IMR-90 (cell line): ENCODE measurements at regions not wholly inside any gene's neighbourhood (a gene's known extent, or its start where the extent isn't known, plus 50 kb on each side); places are given as distances from the start of the nearest gene placed in this dataset.
A peak's percentile ranks its signal among the peaks of the same experiment; 100 is the strongest.

Experiments
- ATAC-seq: fragments of 200-7000 bp; cut with Tn5 transposase; 2 replicates; pipeline ENCODE4 v1.9.1; 2020; ENCODE audit warnings: low read depth, mild to moderate bottlenecking, moderate library complexity
- BruUV-seq: library from RNA; stranded (reverse); fragments of 400-500 nt; replicated peaks from 2 replicates; lab custom pipeline; 2021; lab: Mats Ljungman, UMichigan
- CTCF ChIA-PET: fragments of 300-600 bp; formaldehyde crosslinking; extraction: SDS; loops from one replicate; lab custom pipeline; 2021; ENCODE audit warnings: antibody characterized with exemption; lab: Yijun Ruan, JAX
- POLR2A ChIA-PET: fragments of 300-600 bp; sonication (Branson Sonifier 250); formaldehyde crosslinking; loops from one replicate; lab custom pipeline; 2022; ENCODE audit warnings: antibody characterized with exemption; ENCODE audit not compliant: unreplicated experiment; lab: Charles Lee
- DNase-seq: peaks from one replicate; pipeline ENCODE4 v3.0.0; 2013
- H2AFZ ChIP-seq: replicated peaks from 2 replicates; pipeline ENCODE3; 2013; ENCODE audit warnings: low read length, mild to moderate bottlenecking; ENCODE audit not compliant: poor library complexity
- H2AK5ac ChIP-seq: 2 replicates; pipeline ENCODE4 v1.6.1; 2013; ENCODE audit warnings: low read depth, low read length, inconsistent platforms
- H2AK9ac ChIP-seq: replicated peaks from 2 replicates; pipeline ENCODE3; 2013; ENCODE audit warnings: mild to moderate bottlenecking, low read depth, low read length, moderate library complexity; ENCODE audit not compliant: poor library complexity
- H2BK120ac ChIP-seq: 2 replicates; pipeline ENCODE4 v1.6.1; 2013; ENCODE audit warnings: low read depth, low read length, inconsistent platforms
- H2BK15ac ChIP-seq: 3 replicates; pipeline ENCODE4 v1.6.1; 2013; ENCODE audit warnings: low read depth, low read length, inconsistent platforms
- H2BK20ac ChIP-seq: 2 replicates; pipeline ENCODE4 v1.6.1; 2013; ENCODE audit warnings: low read depth, mild to moderate bottlenecking, inconsistent platforms, low read length, moderate library complexity
- H2BK5ac ChIP-seq: 2 replicates; pipeline ENCODE4 v1.6.1; 2013; ENCODE audit warnings: mild to moderate bottlenecking, low read depth, low read length, inconsistent platforms; ENCODE audit not compliant: poor library complexity, severe bottlenecking
- H3K14ac ChIP-seq: replicated peaks from 2 replicates; pipeline ENCODE4 v1.6.1; 2013; ENCODE audit warnings: low read depth, low read length, inconsistent platforms
- H3K18ac ChIP-seq: 2 replicates; pipeline ENCODE4 v1.6.1; 2013; ENCODE audit warnings: low read depth, low read length, control low read depth
- H3K23ac ChIP-seq: 2 replicates; pipeline ENCODE4 v1.6.1; 2013; ENCODE audit warnings: low read depth, low read length, inconsistent platforms
- H3K27ac ChIP-seq: 2 replicates; pipeline ENCODE4 v1.5.1; 2013; ENCODE audit warnings: mild to moderate bottlenecking, control low read depth, low read length; ENCODE audit not compliant: insufficient read depth
- H3K27me3 ChIP-seq: 2 replicates; pipeline ENCODE4 v1.6.1; 2013; ENCODE audit warnings: low read length; ENCODE audit not compliant: control insufficient read depth, insufficient read depth
- H3K36me3 ChIP-seq: 2 replicates; pipeline ENCODE4 v1.6.1; 2013; ENCODE audit warnings: low read length, mixed read lengths; ENCODE audit not compliant: control insufficient read depth, insufficient read depth
- H3K4ac ChIP-seq: 2 replicates; pipeline ENCODE4 v1.6.1; 2013; ENCODE audit warnings: low read depth, low read length, inconsistent platforms
- H3K4me1 ChIP-seq: 2 replicates; pipeline ENCODE4 v1.6.1; 2013; ENCODE audit warnings: low read length, mixed read lengths; ENCODE audit not compliant: control insufficient read depth, insufficient read depth
- H3K4me2 ChIP-seq: 2 replicates; pipeline ENCODE4 v1.6.1; 2013; ENCODE audit warnings: low read depth, mild to moderate bottlenecking, control low read depth, low read length, moderate library complexity
- H3K4me3 ChIP-seq: 2 replicates; pipeline ENCODE4 v1.5.1; 2013; ENCODE audit warnings: low read depth, mild to moderate bottlenecking, control low read depth, low read length, moderate library complexity; ENCODE audit not compliant: insufficient read depth
- H3K56ac ChIP-seq: 2 replicates; pipeline ENCODE4 v1.6.1; 2013; ENCODE audit warnings: low read length, inconsistent platforms; ENCODE audit not compliant: insufficient read depth; ENCODE audit errors: extremely low read depth
- H3K79me1 ChIP-seq, 2 experiments: 2 replicates each; pipeline ENCODE4 v1.6.1; 2013; ENCODE audit warnings: low read length in 2 of 2, inconsistent platforms in 1 of 2, low read depth in 1 of 2
- H3K9ac ChIP-seq: 2 replicates; pipeline ENCODE4 v1.6.1; 2013; ENCODE audit warnings: low read depth, low read length, control low read depth
- H3K9me1 ChIP-seq: 2 replicates; pipeline ENCODE4 v1.6.1; 2013; ENCODE audit warnings: low read length, inconsistent platforms; ENCODE audit not compliant: insufficient read depth
- H3K9me3 ChIP-seq: 2 replicates; pipeline ENCODE4 v1.6.1; 2013; ENCODE audit warnings: low read length; ENCODE audit not compliant: control insufficient read depth, insufficient read depth
- H4K20me1 ChIP-seq: 2 replicates; pipeline ENCODE4 v1.6.1; 2013; ENCODE audit warnings: low read length, inconsistent platforms; ENCODE audit not compliant: insufficient read depth
- H4K5ac ChIP-seq: 2 replicates; pipeline ENCODE4 v1.6.1; 2013; ENCODE audit warnings: mild to moderate bottlenecking, low read depth, low read length, control low read depth
- H4K8ac ChIP-seq, 2 experiments: 2 replicates each; pipeline ENCODE4 v1.6.1; 2013; ENCODE audit warnings: low read depth in 2 of 2, low read length in 2 of 2, control low read depth in 1 of 2, inconsistent platforms in 1 of 2
- H4K91ac ChIP-seq: 2 replicates; pipeline ENCODE4 v1.6.1; 2013; ENCODE audit warnings: low read depth, low read length, inconsistent platforms; ENCODE audit not compliant: insufficient read depth
- BHLHE40 ChIP-seq: fragments of 150-350 bp; IDR thresholded peaks from 2 replicates; pipeline ENCODE4 v1.6.1; 2016; ENCODE audit warnings: mild to moderate bottlenecking, low read depth, low read length
- CHD1 ChIP-seq: IDR thresholded peaks from 2 replicates; pipeline ENCODE4 v1.6.1; 2012; ENCODE audit warnings: low read depth, low read length, improper control_type of control experiment
- CTCF ChIP-seq: conservative IDR thresholded peaks from 2 replicates; pipeline ENCODE4 v1.5.1; 2012; ENCODE audit warnings: mild to moderate bottlenecking, low read depth, low read length, improper control_type of control experiment
- ELK1 ChIP-seq: fragments of 150-350 bp; IDR thresholded peaks from 2 replicates; pipeline ENCODE4 v1.6.1; 2016; ENCODE audit warnings: low read depth, mild to moderate bottlenecking, low read length, moderate library complexity, borderline replicate concordance
- MAZ ChIP-seq: IDR thresholded peaks from 2 replicates; pipeline ENCODE4 v1.6.1; 2012; ENCODE audit warnings: low read depth, mild to moderate bottlenecking, low read length, improper control_type of control experiment, moderate library complexity, borderline replicate concordance
- MXI1 ChIP-seq: IDR thresholded peaks from 2 replicates; pipeline ENCODE4 v1.6.1; 2012; ENCODE audit warnings: low read depth, mild to moderate bottlenecking, low read length, moderate library complexity, borderline replicate concordance
- NFE2L2 ChIP-seq: fragments of 150-350 bp; IDR thresholded peaks from 2 replicates; pipeline ENCODE4 v1.6.1; 2016; ENCODE audit warnings: low read depth, mild to moderate bottlenecking, low read length
- POLR2A ChIP-seq: IDR thresholded peaks from 2 replicates; pipeline ENCODE4 v1.6.1; 2012; ENCODE audit warnings: mild to moderate bottlenecking, low read depth, low read length
- RAD21 ChIP-seq: IDR thresholded peaks from 2 replicates; pipeline ENCODE4 v1.6.1; 2012; ENCODE audit warnings: low read length, improper control_type of control experiment
- RFX5 ChIP-seq: IDR thresholded peaks from 2 replicates; pipeline ENCODE4 v1.8.0; 2012; ENCODE audit warnings: low read depth, mild to moderate bottlenecking, low read length, moderate library complexity
- SMC3 ChIP-seq: fragments of 150-350 bp; IDR thresholded peaks from 2 replicates; pipeline ENCODE4 v1.6.1; 2016; ENCODE audit warnings: low read depth, mild to moderate bottlenecking, antibody characterized with exemption, low read length, moderate library complexity
- WGBS, 2 experiments: methylation state at CpG; one replicate each; pipeline versions ENCODE4 v1.1.5 to v1.1.7; 2013; ENCODE audit warnings: missing lambda C conversion rate in 2 of 2; ENCODE audit not compliant: insufficient read length in 1 of 2; ENCODE audit errors: extremely low coverage in 2 of 2; 5-methylcytosine and 5-hydroxymethylcytosine counted together
- dilution Hi-C: fragments of 300-500 bp; cut with HindIII; formaldehyde crosslinking; loops from one replicate; pipeline ENCODE4 v1.14.3; 2018; ENCODE audit warnings: low sequenced_read_pairs; ENCODE audit not compliant: unreplicated experiment
- in situ Hi-C: fragments of 300-500 bp; cut with MboI; formaldehyde crosslinking; loops from 3 replicates; pipeline ENCODE4 v1.14.3; 2019; ENCODE audit warnings: low sequenced_read_pairs, inconsistent platforms, mixed read lengths
- intact Hi-C: fragments of 100-400 bp; cut with micrococcal nuclease; formaldehyde crosslinking; loops from 2 replicates; pipeline ENCODE4 v1.10.0; 2022

GRCh38 chr21:35328856-35329455 lies 279.9 kb upstream of the RUNX1 start:
- H4K91ac ChIP-seq = no peak overlapping the region
- in situ Hi-C loops (no loop called here), dilution Hi-C loops (no loop called here), intact Hi-C loops (no loop called here)
- H3K9me3 ChIP-seq = no peaks in the 10 kb centered on the region
- no peak overlapping the region for H3K56ac ChIP-seq
- no peak overlapping the region for H3K18ac ChIP-seq
- H3K4ac ChIP-seq = no peak overlapping the region
- BruUV-seq = no TSS peak
- no peak overlapping the region for H3K9ac ChIP-seq
- H4K5ac ChIP-seq = no peak overlapping the region
- DNase-seq (no peak), ATAC-seq (no peak)
- ChIA-PET CTCF (interaction anchor here (1.0 kb wide), 1 partner anchor 23 kb away, joined by 3 read pairs; no protein-coding TSS in a partner anchor), POLR2A (no interaction called here)
- no peaks in the 10 kb centered on the region for H3K36me3 ChIP-seq
- H2BK5ac ChIP-seq = no peak overlapping the region
- H4K20me1 ChIP-seq = no peaks in the 10 kb centered on the region
- H3K79me1 ChIP-seq = no peaks in the 10 kb centered on the region
- H3K4me1 ChIP-seq = peaks cover 8% of the 10 kb centered on the region
- H3K14ac ChIP-seq = no peak overlapping the region
- no peak overlapping the region for H3K23ac ChIP-seq
- H3K27me3 ChIP-seq = no peaks in the 10 kb centered on the region
- H2BK15ac ChIP-seq = peak overlapping the region; percentile 10; the same call in 1 of the 3 replicates
- TF ChIP-seq MAZ (no peak), BHLHE40 (no peak), CHD1 (no peak), CTCF (no peak), ELK1 (no peak), MXI1 (no peak), POLR2A (no peak), RFX5 (no peak), SMC3 (no peak), RAD21 (no peak), NFE2L2 (no peak)
- no peak overlapping the region for H3K4me2 ChIP-seq
- no peak overlapping the region for H3K27ac ChIP-seq
- WGBS, 2 experiments = no CpG with 5 or more reads among the region's 6 CpGs
- no peak overlapping the region for H2BK20ac ChIP-seq
- H2AK9ac ChIP-seq = no peak overlapping the region
- no peak overlapping the region for H2BK120ac ChIP-seq
- H3K4me3 ChIP-seq = no peak overlapping the region
- 0 out of 2 replicates have a peak overlapping the region, but pooled peaks have one; percentile 11 for H2AK5ac ChIP-seq
- no peak overlapping the region for H4K8ac ChIP-seq
- H3K9me1 ChIP-seq = 0 out of 2 replicates have a peak, but pooled peaks cover 4% of the 10 kb centered on the region
- H2AFZ ChIP-seq = no peak overlapping the region
